SW480 (cell line): ENCODE measurements at regions not wholly inside any gene's neighbourhood (a gene's known extent, or its start where the extent isn't known, plus 50 kb on each side); places are given as distances from the start of the nearest gene placed in this dataset.
"Not testable (repeated sequence)": the region's sequence is repeated elsewhere in the genome, so short reads cannot be mapped to it uniquely, and the experiment has no call there.

ENCODE experiments used
- DNase-seq: peaks from one replicate; pipeline ENCODE4 v3.0.0-alpha.2; 2016; ENCODE audit warnings: low spot score

- no peak for DNase-seq
These were observed 235.9 kb upstream of the KITLG start for GRCh38 chr12:88816201-88816600.

- no peak for DNase-seq
These were observed 234.5 kb upstream of the KITLG start for GRCh38 chr12:88814779-88815178.

GRCh38 chr12:88812610-88813009 lies 232.3 kb upstream of the KITLG start:
- DNase-seq = no peak

- DNase-seq = no peak
These were observed 230.5 kb upstream of the KITLG start for GRCh38 chr12:88810806-88811205.

GRCh38 chr12:88809841-88810240 lies 229.6 kb upstream of the KITLG start:
- DNase-seq = not testable (repeated sequence)

- DNase-seq = no peak
These were observed 225.4 kb upstream of the KITLG start for GRCh38 chr12:88805692-88806091.

GRCh38 chr12:88805286-88805685 lies 225.0 kb upstream of the KITLG start:
- no peak for DNase-seq

- no peak for DNase-seq
These were observed 221.9 kb upstream of the KITLG start for GRCh38 chr12:88802096-88802706.

- no peak for DNase-seq
These were observed 221.2 kb upstream of the KITLG start for GRCh38 chr12:88801227-88802095.

GRCh38 chr12:88793096-88793495 lies 212.8 kb upstream of the KITLG start:
- no peak for DNase-seq

- no peak for DNase-seq
These were observed 210.0 kb upstream of the KITLG start for GRCh38 chr12:88790231-88790630.

- no peak for DNase-seq
These were observed 203.9 kb upstream of the KITLG start for GRCh38 chr12:88784166-88784565.

- DNase-seq = no peak
These were observed 202.1 kb upstream of the KITLG start for GRCh38 chr12:88782351-88782750.

GRCh38 chr12:88781909-88782308 lies 201.6 kb upstream of the KITLG start:
- no peak for DNase-seq

- DNase-seq = no peak
These were observed 197.8 kb upstream of the KITLG start for GRCh38 chr12:88778064-88778463.

- no peak for DNase-seq
These were observed 195.5 kb upstream of the KITLG start for GRCh38 chr12:88775742-88776151.

GRCh38 chr12:88767699-88768098 lies 187.4 kb upstream of the KITLG start:
- DNase-seq = no peak

- no peak for DNase-seq
These were observed 184.7 kb upstream of the KITLG start for GRCh38 chr12:88764781-88765480.

- no peak for DNase-seq
These were observed 183.3 kb upstream of the KITLG start for GRCh38 chr12:88763536-88764100.

- no peak for DNase-seq
These were observed 177.9 kb upstream of the KITLG start for GRCh38 chr12:88758176-88758575.

- DNase-seq = no peak
These were observed 176.6 kb upstream of the KITLG start for GRCh38 chr12:88756917-88757316.

- DNase-seq = no peak
These were observed 175.9 kb upstream of the KITLG start for GRCh38 chr12:88756153-88756552.

GRCh38 chr12:88753707-88754106 lies 173.4 kb upstream of the KITLG start:
- DNase-seq = no peak
